GM12892 (cell line): ENCODE measurements at regions not wholly inside any gene's neighbourhood (a gene's known extent, or its start where the extent isn't known, plus 50 kb on each side); places are given as distances from the start of the nearest gene placed in this dataset.

Source experiments
- DNase-seq: peaks from one replicate; pipeline ENCODE4 v3.0.0; 2011; ENCODE audit not compliant: insufficient read length
- FAIRE-seq: peaks from 2 replicates; lab custom pipeline; 2011; peaks lifted over from hg19 to GRCh38; lab: Jason Lieb, UNC
- POLR2A ChIP-seq: IDR thresholded peaks from 2 replicates; pipeline ENCODE4 v1.6.1; 2011; ENCODE audit warnings: low read depth, low read length, control low read depth
- POLR2AphosphoS5 ChIP-seq: IDR thresholded peaks from 2 replicates; pipeline ENCODE4 v1.6.1; 2011; ENCODE audit warnings: low read depth, low read length, control low read depth
- TAF1 ChIP-seq: IDR thresholded peaks from 2 replicates; pipeline ENCODE4 v1.6.1; 2011; ENCODE audit warnings: low read depth, mild to moderate bottlenecking, control low read depth, low read length, borderline replicate concordance

GRCh38 chr15:95464509-95464908 is 866.0 kb upstream of the NR2F2 start:
- DNase-seq (no peak), FAIRE-seq (no peak)
- TF ChIP-seq TAF1 (no peak), POLR2A (no peak), POLR2AphosphoS5 (no peak)

GRCh38 chr15:95468820-95469219 is 861.7 kb upstream of the NR2F2 start:
- FAIRE-seq (no peak), DNase-seq (no peak)
- TF ChIP-seq TAF1 (no peak), POLR2A (no peak), POLR2AphosphoS5 (no peak)

- DNase-seq (no peak), FAIRE-seq (no peak)
- no peak for TF ChIP-seq POLR2A
- no peak for TF ChIP-seq TAF1
- TF ChIP-seq POLR2AphosphoS5, result no peak
Measured at GRCh38 chr15:95469496-95470000, 861.0 kb upstream of the NR2F2 start.

GRCh38 chr15:95470529-95470928 is 860.0 kb upstream of the NR2F2 start:
- DNase-seq, result no peak
- TF ChIP-seq POLR2A (no peak), POLR2AphosphoS5 (no peak), TAF1 (no peak)
- FAIRE-seq, result no peak

- no peak for DNase-seq
- TF ChIP-seq POLR2A (no peak), TAF1 (no peak), POLR2AphosphoS5 (no peak)
- FAIRE-seq, result no peak
Measured at GRCh38 chr15:95470997-95471689, 859.4 kb upstream of the NR2F2 start.

- TF ChIP-seq TAF1 (no peak), POLR2A (no peak), POLR2AphosphoS5 (no peak)
Measured at GRCh38 chr15:95471690-95472086, 858.8 kb upstream of the NR2F2 start.

GRCh38 chr15:95475067-95475466 is 855.4 kb upstream of the NR2F2 start:
- TF ChIP-seq POLR2AphosphoS5 (no peak), TAF1 (no peak)
- FAIRE-seq, result no peak
- DNase-seq, result no peak

More at GRCh38 chr15:95471690-95472086, 858.8 kb upstream of the NR2F2 start:
- DNase-seq, result no peak
- no peak for FAIRE-seq

GRCh38 chr15:95479308-95479707 is 851.2 kb upstream of the NR2F2 start:
- FAIRE-seq, result no peak
- TF ChIP-seq TAF1 (no peak), POLR2AphosphoS5 (no peak), POLR2A (no peak)
- no peak for DNase-seq

GRCh38 chr15:95485367-95485766 is 845.1 kb upstream of the NR2F2 start:
- no peak for TF ChIP-seq TAF1
- no peak for TF ChIP-seq POLR2AphosphoS5
- no peak for TF ChIP-seq POLR2A
- DNase-seq (no peak), FAIRE-seq (no peak)

- FAIRE-seq (no peak), DNase-seq (no peak)
- TF ChIP-seq TAF1 (no peak), POLR2AphosphoS5 (no peak), POLR2A (no peak)
Measured at GRCh38 chr15:95486224-95486623, 844.3 kb upstream of the NR2F2 start.

- no peak for DNase-seq
- no peak for FAIRE-seq
- TF ChIP-seq POLR2AphosphoS5 (no peak), POLR2A (no peak), TAF1 (no peak)
Measured at GRCh38 chr15:95489103-95489502, 841.4 kb upstream of the NR2F2 start.

GRCh38 chr15:95492388-95493070 is 838.0 kb upstream of the NR2F2 start:
- TF ChIP-seq POLR2A (no peak), POLR2AphosphoS5 (no peak), TAF1 (no peak)
- no peak for DNase-seq
- no peak for FAIRE-seq

- no peak for DNase-seq
- TF ChIP-seq POLR2A (no peak), TAF1 (no peak), POLR2AphosphoS5 (no peak)
- no peak for FAIRE-seq
Measured at GRCh38 chr15:95494971-95495541, 835.4 kb upstream of the NR2F2 start.
